NCI-H2196 treated with DMSO at 0.1 percent for 48 hours (cell line): ENCODE measurements at regions not wholly inside any gene's neighbourhood (a gene's known extent, or its start where the extent isn't known, plus 50 kb on each side); places are given as distances from the start of the nearest gene placed in this dataset.

ENCODE experiments used
- DNase-seq: peaks from one replicate; lab custom pipeline; 2025; ENCODE audit not compliant: unreplicated experiment; lab: John Stamatoyannopoulos, UW

GRCh38 chr5:115377468-115378217, 81.2 kb upstream of the CCDC112 start:
- DNase-seq = no peak

- DNase-seq = no peak
Observed at GRCh38 chr5:115375893-115376292, 79.4 kb upstream of the CCDC112 start.

DNA sequence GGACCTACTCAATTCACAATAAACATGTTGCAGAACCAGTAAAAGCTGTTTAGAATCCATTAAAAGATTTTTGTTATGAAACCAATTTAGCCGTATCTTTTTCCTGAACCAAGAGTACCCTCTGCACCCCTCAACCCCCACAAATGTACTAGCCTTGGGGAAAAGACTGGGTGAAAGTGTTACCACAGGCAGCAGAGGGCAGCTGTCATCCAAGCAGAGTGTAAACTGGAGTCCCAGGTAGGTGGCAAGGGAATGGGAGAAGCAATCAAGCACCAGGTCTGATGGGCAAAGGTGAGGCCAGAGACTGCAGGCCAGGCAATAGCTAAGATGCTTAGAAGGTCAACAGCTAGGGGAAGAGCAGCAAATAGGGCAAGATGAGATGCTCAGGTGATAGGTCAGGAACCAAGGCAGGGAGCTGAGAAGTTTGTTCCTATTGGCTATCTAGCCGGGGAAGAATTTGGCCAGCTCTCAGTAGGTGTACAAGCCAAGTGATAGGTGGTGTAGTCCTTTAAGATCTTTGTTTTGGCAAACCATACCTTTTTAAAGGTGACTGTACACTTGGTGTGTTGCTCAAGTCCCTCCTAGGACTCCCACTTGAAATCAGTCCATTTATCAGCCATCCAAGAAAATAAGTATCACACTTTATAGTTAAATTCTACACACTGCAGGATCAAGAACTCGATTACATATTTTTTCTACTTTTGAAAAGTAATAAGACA, 77.8 kb upstream of the CCDC112 start:
- no peak for DNase-seq

GRCh38 chr5:115372146-115372545, 75.7 kb upstream of the CCDC112 start:
- no peak for DNase-seq

DNA sequence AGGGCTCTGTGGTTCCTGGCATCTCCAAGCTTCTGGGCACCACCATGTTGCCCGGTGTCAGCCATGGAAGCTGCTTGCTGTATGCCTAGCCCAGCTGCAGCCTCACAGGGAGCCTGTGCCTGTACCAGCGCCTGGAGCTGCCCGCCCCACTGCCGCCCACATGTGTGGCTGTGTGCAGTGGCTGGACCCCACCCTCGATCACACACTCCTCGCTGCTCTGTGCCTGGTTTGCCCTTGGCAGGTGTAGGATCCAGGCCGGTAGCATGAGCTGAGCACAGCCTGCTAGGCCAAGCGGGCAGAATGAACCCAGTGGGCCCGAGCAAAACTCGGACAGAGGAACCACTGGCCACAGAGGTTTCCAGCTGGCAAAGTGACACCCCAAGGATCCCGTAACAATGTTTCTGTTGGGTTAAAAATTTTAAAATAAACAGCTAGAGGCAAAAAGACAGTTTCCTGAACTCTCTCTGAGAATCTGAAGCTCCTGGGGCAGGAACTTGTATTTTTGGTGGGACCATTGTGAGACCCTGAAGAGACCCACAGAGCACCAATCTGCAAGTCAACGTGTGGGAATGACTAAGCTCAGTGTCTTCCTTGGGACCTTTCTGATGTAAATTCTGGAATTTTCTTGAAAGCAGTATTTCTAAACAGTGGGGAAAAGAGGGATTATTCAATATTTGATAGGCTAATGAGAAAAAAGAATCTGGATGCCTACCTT, 73.1 kb upstream of the CCDC112 start:
- no peak for DNase-seq

DNA sequence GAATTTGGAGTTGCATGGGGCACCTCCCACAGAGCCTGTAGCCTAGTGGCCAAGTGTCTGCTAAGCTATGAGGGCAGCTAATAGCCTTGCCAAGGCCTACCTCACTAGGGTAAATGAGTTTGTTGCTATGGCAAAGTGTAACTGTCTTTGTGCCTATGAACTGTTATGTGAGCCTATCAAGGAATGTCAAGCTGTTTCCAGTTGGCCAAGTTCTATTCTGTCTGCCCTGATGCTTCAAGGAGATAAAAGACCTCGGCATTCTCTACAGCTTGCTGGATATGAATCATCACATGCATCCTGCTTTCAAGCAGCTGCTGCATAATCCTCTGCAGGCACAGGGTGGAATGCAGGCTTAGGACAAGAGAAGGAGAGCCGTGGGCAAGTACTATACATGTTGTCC, 69.8 kb upstream of the CCDC112 start:
- DNase-seq = peak; percentile 81

GRCh38 chr5:115363879-115364278, 67.4 kb upstream of the CCDC112 start:
- no peak for DNase-seq

DNA sequence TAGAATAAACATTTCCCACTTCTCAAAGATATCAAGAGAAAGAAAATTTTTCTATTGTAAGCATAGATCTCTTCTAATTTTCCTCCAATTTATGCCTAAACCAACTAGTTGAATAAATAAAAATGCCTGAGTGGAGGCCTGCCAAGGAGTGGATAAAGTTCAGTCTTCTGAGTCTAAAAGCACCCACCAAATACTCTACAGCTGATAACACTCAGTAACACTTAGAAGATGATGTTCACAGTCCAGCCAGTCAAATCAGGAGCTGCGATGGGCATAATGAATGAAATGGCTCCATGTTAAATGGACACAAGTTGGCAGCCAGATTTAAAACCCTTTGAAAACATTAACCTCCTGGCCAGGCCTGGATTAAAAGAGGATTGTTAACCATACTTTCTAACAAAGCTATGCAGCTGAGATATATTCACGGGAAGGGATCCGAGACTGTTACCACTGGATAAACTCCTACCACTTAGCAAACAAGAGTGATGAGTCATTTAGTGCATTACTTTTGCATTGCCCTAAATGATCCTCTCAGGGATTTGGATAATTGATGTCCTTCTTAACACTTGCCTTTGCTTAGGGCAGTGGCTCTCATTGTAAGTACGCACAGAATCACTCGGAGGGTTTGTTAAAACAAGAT, 63.7 kb upstream of the CCDC112 start:
- no peak for DNase-seq

- DNase-seq = no peak
Observed at GRCh38 chr5:115355767-115356381, 59.4 kb upstream of the CCDC112 start.

DNA sequence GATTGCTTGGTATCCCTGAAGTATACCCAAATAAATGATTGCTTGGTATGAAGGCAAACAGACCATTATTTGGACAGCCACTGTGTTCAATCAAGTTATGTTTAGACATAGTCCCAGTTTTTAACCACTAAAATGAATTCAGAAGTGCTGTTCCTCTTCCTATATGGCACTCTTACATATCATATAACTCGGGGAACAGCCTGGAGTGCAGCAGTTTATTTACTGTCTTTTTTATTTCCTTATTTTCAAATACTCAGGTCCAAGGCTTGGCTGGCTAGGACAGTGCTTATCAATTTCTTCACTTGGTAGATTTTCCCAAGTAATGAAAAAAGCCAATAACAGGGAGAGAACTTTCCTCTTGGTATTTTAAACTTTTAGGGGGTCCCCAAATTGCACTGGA, 58.6 kb upstream of the CCDC112 start:
- no peak for DNase-seq

DNA sequence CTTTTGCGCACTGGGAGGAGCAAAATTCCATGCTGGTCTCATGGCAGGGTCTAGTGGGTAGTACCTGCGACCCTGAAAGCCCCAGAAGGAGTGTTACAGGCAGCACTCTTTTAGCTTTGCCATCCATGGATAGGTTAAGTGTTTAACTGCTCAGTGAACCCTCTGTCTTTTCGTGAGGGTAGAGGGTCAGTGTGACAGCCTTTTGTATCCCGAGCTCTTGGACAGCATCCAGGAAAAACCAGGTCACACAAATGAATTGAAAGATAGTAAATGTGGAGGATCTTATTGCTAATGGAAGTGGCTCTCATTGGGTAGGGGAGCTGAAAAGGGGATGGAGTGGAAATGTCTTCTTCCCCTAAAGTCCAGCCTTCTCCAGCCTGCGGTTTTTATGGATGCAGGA, 57.8 kb upstream of the CCDC112 start:
- DNase-seq = no peak

GRCh38 chr5:115352571-115352970, 56.1 kb upstream of the CCDC112 start:
- DNase-seq = no peak

DNA sequence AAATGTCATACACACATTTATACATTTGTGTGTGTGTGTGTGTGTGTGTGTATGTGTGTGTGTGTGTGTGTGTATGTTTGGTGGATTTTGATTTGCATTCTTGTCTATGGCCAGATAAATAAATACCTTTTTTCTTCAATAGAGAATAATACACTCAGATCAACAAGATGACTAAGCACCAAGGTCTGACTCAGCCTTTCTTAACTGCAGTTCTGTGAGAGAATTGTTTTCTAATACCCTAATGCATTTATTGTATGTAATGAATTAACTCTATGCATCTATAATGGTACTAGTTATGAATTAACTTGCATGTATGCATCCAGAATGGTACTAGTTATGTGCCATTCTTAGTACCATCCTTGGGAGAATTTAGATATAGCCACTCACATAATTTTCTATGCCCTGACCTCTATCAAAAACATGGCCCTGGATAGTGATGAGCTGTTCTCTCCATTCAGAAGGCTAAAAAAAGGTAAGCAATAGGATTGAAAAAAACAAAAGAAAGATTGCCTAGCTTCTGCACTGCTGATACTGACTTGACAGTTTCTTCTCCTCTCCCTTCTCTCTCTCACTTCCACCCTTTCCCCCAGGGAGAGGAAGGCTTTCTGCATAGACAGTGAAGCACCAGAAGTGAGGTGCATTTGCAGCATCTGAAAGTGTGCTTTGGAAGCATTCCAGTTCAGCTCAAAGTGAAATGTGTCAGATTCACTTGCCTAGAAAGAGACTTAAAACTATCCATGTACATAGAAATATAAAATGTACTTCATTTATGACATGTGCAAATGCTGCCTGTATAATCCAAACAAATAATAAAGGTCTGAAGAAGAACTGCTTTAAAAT, 55.1 kb upstream of the CCDC112 start:
- no peak for DNase-seq

GRCh38 chr5:115350894-115351293, 54.4 kb upstream of the CCDC112 start:
- no peak for DNase-seq

DNA sequence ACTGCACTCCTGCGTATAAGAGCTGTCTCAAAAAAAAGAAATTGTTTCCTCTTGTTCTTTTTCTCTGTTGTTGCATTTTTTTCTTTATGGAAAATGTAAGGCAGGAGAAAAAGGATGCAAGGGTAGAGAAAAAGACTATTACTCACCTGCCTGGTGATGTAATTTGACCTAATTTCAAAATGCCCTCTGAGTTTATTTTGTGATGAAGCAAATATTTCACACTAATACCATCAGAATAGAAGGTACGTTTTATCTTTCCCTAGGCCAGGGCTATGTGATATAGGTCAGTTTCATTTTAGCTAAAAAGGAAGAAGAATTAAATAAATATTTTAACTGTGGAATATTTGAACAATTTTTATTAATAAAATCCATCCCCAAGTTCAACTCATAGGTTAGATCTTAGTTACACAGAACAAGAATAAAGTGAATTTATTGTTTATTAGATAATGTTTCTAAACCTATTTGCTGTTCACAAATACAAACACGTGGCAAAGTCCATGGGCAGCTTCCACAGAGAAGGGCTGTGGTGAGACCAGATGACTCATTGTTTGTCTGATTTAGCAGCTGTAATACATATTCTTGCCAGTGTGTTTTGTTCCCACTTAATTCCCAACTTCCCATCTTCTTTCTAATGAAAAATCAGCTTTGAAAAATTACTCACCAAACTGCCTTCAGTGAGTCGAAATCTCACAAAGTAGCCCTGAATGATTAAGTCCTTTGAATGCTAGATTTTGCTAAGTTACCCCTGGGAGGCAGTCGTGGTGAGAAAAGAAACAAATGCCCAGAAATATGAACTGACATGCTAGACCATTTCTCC, 52.8 kb upstream of the CCDC112 start:
- DNase-seq = peak; percentile 23

DNA sequence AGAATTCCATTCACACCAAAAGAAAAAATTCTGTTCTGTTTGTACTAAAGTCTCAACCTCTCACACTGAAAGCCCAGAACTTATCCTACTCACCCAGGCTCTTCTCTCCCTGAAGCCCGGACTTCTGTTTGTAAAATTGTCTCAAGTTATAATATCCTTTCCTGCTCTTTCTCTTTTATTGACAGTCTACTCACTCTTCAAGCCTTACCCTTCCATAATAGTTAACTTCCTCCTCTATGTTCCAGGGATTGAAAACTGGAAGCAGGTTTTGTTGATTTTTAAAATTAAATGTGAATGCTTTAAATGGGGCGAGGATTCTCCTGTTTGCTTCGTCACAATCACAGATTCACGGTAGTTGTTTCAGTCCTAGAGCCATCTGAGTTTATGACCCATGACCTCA, 51.7 kb upstream of the CCDC112 start:
- no peak for DNase-seq
